Astrocyte (in vitro differentiated cells and primary cell): ENCODE measurements at regions not wholly inside any gene's neighbourhood (a gene's known extent, or its start where the extent isn't known, plus 50 kb on each side); places are given as distances from the start of the nearest gene placed in this dataset.

ENCODE experiments used
- EZH2 ChIP-seq: IDR thresholded peaks from 2 replicates; pipeline ENCODE4 v1.6.1; 2012; ENCODE audit warnings: mild to moderate bottlenecking, low read length, inconsistent platforms; ENCODE audit not compliant: insufficient read depth
- TF ChIP-seq, protein P1 (sequence below): IDR thresholded peaks from 2 replicates; pipeline ENCODE4 v1.5.1; 2011; ENCODE audit warnings: low read depth, mild to moderate bottlenecking, inconsistent platforms, low read length, moderate library complexity; ENCODE audit not compliant: insufficient read depth

DNA sequence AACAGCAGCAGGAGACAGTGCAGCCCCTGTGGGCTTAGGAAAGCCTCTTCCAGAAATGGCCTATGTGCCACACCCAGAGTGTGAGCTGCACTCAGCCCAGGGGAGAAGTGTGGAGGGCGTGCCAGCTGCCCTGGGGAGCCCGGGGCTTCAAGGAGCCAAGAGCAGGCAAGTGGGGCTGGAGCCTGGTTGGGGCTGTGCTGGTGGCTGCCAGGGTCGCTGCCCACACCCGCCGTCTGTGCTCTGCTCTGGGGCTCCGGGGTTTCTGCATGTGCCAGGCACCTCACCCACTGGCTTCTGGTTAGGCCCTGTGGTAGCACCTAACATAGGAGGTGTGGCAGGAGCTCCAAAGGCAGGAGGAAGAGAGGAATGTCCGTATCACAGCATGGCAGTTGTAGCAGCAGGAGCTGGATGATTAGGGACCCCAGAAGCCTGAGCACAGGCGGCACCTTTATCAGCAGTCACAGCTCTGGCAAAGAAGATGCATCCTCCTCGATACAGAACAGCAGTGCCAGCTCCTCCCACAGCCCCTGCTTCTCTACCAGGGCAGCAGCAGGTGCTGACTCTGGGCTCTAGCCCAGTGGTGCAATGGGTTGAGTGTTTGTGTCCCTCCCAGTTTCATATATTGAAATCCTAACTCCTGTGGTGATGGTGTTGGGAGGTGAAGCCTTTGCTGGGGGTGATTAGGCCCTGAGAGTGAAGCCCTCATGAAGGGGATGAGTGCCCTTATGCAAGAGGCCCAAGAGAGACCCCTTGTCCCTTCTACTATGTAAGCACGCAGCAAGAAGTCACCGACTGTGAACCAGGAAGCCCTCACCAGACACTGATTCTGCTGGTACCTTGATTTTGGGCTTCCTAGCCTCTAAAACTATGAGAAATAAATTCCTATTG is 70.0 kb upstream of the KLF13 start:
- TF ChIP-seq, protein P1, sequence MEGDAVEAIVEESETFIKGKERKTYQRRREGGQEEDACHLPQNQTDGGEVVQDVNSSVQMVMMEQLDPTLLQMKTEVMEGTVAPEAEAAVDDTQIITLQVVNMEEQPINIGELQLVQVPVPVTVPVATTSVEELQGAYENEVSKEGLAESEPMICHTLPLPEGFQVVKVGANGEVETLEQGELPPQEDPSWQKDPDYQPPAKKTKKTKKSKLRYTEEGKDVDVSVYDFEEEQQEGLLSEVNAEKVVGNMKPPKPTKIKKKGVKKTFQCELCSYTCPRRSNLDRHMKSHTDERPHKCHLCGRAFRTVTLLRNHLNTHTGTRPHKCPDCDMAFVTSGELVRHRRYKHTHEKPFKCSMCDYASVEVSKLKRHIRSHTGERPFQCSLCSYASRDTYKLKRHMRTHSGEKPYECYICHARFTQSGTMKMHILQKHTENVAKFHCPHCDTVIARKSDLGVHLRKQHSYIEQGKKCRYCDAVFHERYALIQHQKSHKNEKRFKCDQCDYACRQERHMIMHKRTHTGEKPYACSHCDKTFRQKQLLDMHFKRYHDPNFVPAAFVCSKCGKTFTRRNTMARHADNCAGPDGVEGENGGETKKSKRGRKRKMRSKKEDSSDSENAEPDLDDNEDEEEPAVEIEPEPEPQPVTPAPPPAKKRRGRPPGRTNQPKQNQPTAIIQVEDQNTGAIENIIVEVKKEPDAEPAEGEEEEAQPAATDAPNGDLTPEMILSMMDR = no peak
- no peak for TF ChIP-seq EZH2
